HG03457 (cell line): ENCODE measurements at regions not wholly inside any gene's neighbourhood (a gene's known extent, or its start where the extent isn't known, plus 50 kb on each side); places are given as distances from the start of the nearest gene placed in this dataset.

Source experiments
- ATAC-seq: cut with Tn5 transposase; IDR thresholded peaks from one replicate; pipeline ENCODE4 v1.9.1; 2021; ENCODE audit warnings: moderate number of reproducible peaks; ENCODE audit not compliant: unreplicated experiment

DNA sequence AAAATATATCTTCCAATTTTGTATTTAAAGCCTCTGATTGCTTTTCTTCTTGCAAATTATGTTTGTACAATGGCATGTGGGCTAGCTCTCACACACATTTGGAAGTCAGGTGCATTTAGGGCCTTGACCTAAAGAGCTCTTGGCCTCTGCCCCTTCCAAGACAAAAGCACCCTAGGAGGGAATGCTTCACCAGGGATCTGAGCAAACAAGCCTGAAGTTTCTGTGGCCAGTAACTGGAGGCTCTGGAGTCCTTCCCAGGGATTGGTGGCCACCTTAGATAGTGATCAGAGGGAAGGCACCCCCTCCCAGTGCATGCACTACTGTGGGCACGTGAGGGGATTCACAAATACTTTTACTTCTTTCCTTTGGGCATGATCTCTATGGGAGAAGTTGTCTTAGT, 60.3 kb upstream of the DIPK2B start:
- ATAC-seq, result no peak

DNA sequence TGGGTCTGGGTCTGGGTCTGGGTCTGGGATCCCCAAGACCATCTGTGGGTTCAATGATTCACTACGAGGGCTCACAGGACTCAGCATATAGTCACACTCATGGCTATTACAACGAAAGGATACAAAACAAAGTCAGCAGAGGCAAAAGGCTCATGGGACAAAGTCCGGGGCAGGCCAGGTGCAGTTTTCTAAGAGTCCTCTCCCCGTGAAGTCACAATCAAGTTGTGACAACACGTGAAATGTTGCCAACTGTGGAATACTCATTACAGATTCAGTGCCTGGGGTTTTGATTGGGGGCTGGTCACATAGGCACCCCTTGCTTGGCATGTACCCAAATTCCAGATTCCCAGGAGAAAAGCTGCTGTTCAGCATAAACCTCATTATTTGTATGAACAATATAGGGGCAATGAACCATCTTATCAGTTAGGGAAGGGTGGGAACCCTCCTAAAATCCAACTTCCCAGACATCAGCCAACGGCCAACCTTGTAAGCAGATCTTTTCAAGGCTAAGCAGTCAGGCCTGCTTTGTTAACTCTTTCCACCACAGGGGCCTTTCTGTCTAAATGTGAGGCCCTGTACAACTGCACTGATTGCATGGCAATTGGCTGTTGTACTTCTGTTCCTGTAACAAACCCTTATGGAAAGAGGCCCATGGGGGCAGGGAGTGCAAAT, 58.2 kb upstream of the DIPK2B start:
- no peak for ATAC-seq
